RCC 7860 (cell line): ENCODE measurements at regions not wholly inside any gene's neighbourhood (a gene's known extent, or its start where the extent isn't known, plus 50 kb on each side); places are given as distances from the start of the nearest gene placed in this dataset.
"Not testable (repeated sequence)": the region's sequence is repeated elsewhere in the genome, so short reads cannot be mapped to it uniquely, and the experiment has no call there.

Experiments used
- DNase-seq: peaks from one replicate; pipeline ENCODE4 v3.0.0-alpha.2; 2015; ENCODE audit warnings: low spot score
- FAIRE-seq: peaks from 2 replicates; lab custom pipeline; 2012; peaks lifted over from hg19 to GRCh38; lab: Jason Lieb, UNC

DNA sequence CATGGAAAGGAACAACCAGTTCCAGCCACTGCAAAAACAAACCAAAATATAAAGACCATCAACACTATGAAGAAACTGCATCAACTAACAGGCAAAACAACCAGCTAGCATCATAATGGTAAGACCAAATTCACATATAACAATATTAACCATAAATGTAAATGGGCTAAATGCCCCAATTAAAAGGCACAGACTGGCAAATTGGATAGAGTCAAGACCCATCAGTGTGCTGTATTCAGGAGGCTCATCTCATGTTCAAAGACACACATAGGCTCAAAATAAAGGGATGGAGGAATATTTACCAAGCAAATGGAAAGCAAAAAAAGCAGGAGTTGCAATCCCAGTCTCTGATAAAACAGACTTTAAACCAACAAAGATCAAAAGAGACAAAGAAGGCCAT lies 89.7 kb upstream of the SETMAR start:
- not testable (repeated sequence) for FAIRE-seq, DNase-seq

DNA sequence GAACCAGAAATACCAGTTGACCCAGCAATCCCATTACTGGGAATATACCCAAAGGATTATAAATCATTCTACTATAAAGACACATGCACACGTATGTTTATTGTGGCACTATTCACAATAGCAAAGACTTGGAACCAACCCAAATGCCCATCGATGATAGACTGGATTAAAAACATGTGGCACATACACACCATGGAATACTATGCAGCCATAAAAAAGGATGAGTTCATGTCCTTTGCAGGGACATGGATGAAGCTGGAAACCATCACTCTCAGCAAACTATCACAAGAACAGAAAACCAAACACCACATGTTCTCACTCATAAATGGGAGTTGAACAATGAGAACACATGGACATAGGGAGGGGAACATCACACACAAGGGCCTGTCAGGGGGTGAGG lies 86.2 kb upstream of the SETMAR start:
- not testable (repeated sequence) for FAIRE-seq, DNase-seq

DNA sequence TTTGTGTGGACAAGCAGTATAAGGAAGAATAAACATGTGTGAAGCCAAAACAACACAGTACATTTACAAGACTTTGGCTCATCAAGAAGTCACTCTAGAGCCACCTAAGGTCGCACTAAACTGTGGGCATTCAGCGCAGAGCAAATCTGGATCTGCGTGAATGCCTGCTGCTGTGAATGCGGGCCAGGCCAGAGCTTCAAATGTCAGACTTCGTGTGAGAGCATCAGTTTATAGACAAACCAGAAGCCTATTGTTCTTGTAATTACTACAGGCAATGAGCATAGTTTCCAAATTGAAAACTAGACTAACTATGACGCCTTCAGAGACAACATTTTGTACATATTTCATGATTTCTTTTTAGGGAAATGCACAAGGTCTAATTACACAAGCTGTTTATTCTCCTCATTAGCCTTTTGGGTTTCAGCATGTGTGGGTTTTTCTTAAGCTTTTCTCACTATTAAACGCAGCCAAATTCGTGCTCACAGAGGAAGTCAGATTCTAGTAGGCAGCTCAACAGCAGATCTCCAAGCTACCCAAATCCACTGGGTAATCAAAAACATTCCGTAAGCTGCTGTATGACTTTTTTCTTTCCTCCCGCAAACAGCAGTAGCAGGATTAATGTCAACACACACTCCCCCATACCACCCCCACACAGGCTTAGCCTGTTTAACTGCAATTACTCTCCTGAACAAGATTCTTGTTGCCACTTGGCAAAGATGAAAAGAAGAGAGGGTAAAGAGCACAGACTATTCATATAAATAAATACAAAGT lies 84.5 kb upstream of the SETMAR start:
- FAIRE-seq (no peak), DNase-seq (no peak)

DNA sequence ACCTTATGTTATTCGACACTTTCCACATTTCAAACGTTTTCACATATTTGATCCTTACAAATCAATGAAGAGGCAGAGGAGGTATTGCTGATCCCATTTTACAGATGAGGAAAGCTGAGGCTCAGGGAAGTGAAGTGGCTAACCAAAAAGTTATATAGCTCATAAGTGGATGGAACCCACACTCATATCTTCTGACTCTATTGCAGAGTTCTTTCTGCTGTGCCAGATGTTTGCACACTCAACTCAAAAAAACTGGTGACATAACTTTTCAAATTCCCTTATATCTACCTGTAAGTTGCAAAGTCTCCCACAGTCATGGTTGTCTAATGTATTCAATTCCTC lies 84.0 kb upstream of the SETMAR start:
- no peak for FAIRE-seq
- no peak for DNase-seq

DNA sequence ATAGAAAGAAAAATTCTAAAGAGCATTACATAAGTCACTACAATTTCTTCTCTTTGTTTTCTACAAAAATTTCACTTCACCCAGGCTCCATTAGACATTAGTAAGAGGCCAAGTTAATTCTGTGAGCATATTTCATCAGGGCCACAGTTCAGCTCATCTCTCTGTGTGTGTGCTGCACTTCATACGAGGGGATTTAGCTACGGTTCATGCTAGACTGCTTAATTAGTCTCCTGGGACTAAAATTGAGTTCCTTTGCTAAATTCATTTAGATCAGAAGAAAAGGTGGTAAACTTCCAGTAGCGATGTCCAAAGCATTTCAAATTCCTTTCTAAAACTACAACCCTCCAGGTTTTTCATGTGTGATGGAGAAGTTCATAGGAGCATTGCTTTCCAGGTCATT lies 83.1 kb upstream of the SETMAR start:
- DNase-seq: no peak
- FAIRE-seq: no peak

DNA sequence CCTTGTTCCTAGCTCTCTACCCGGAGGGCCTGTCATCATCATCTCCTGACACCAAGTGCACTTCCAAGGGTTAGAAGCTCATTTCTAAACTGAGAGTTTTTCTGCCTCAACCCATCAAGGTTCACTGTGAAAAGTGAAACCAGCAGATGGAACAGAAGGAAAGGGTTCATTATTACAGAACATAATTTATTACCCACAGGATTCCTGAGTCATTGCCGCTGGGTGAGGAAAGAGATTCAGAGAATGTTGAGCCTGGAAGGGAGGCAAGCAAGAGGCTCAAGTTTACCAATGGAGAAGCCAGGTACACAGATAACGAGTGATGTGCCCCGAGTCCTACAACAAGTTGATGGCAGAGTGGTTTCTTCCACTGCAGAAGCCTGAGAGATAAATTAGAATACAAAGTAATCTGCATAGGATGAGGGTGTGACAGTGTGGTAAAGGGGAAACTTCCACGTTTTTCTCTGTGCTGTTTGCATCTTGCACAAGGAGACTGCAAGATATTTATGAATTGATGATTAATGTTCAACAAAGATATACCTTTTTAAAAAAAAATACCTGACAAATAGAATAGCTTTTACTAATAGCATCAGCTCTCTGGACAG lies 80.5 kb upstream of the SETMAR start:
- DNase-seq (no peak), FAIRE-seq (no peak)

DNA sequence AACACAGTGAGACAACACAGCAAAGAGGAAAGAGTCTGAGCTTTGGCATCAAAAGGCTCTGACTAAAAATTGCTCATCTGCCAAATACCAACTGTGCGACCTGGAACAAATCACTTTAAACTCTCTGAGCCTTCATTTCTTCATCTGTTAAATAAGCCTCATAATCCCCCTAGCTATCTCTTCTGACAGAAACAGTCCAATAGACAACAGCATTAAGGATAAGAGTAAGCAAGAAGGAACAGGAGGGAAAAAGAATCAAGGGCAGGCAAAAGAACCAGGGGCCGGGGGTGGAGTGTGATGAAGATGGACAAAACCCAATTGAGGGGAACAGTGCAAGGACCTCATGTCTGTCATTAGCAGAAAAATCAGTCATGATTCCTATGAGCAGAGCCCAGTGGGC lies 79.4 kb upstream of the SETMAR start:
- no peak for DNase-seq
- FAIRE-seq: no peak

DNA sequence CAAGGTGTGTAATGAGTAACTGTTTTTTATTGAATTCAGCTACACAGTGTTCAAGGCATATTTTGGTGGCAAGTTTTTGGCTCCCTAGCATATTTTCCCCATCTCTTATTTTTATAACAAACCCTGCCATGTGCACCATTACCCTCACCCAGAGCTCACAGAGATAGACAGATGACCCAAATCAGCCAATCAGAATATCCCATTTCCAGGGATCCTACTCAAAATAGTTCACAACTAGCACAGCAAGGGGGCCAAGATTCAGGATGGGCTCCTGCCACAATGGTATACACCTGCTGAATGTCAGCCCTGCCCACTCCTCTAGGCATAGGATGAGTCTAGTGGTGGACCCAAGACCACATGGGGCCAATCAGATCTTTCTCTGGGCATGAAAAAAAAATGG lies 78.8 kb upstream of the SETMAR start:
- DNase-seq (no peak), FAIRE-seq (no peak)

DNA sequence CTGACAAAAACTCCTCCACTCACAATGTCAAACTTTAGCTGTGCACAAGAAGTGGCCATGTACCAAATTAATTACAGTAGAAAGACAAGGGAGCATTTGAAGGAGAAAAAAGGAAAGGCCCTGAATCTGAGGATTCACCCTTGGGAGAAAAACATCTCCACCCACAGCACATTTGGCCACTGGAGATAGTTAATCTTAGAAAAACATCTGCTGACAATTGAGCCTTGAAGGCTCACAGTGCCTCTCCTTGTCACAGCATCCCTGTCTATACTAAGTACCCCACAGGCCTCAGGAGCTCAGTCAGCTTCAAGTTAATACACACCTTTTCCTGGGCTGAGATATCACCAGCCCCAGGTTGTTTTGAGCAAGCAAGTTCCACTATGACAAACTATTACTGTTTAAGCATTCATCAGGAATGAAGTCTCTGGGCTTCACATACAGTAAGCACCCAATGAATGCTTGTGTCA lies 78.1 kb upstream of the SETMAR start:
- FAIRE-seq: no peak
- no peak for DNase-seq

DNA sequence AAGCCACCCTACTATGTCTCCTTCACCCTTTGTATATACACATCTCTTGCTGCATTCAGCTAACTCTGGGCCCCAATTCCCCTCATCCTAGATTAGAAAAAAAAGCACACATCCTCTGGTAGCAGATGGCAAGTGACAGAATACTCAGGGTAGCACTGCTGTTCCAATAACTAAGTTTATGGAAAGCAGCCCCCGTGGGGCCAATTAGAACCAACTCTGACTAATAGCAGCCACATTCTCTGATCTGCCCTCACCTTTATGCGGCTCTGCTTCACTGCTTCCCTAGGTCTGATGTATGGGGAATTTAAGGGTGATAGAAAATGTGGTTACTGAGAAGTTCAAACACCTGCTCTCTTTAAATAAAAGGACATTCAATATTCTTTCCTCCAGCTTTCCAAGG lies 74.9 kb upstream of the SETMAR start:
- DNase-seq (no peak), FAIRE-seq (no peak)

DNA sequence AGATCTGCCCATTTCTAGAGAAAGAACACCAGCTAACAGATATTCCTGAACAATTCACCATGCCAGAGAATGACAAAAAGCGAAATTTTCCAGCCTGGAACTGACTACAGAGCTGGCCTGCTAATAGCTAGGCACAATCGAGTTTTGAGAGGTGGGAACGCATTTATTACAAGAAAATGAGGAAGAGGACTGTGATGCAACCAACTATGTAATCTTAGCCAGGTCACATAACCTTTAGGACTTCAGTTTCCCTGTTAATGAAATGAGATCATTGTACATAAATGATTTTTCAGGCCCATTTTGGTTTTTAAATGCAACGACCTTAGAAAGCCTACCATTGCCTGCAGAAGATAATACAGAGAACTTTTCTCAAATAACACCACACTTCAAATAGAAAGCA lies 72.1 kb upstream of the SETMAR start:
- no peak for FAIRE-seq
- no peak for DNase-seq

DNA sequence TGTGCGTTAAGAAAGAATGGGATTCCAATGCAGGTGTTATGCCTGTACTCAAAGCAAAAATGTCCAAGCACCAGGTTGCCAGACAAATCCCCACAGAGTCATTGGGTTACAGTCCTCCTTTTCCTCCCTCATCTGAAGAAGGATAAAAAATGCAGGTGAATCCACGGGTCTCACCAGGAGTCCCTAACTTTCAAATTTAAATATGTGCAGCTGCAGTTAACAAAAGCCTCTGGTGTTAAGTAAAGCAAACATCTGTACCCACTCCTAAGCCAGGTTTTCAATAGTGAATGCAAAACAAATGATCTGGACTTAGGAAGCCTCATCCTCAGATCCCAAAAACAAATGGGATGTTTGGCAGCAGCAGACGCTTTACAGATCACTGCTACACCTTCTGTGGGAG lies 70.4 kb upstream of the SETMAR start:
- FAIRE-seq (no peak), DNase-seq (no peak)

DNA sequence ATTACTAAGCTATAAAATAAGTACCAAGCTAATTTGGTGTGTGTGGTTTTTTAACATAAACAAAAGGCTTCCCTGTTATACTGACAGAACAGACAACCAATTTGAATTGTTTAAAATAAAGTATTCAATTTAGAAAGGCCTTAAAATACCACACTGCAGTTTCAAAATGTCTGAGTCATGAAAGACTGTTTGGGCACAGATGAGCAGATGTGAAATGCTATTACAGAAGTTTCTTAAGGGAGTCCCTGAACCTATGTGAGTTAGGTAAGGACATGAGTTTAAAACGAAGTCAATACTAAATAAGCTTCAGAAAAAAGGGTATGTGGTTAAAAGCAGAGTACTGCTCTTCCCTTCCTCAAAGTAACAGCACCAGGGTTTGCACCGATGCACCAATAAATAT lies 69.7 kb upstream of the SETMAR start:
- FAIRE-seq (no peak), DNase-seq (no peak)

DNA sequence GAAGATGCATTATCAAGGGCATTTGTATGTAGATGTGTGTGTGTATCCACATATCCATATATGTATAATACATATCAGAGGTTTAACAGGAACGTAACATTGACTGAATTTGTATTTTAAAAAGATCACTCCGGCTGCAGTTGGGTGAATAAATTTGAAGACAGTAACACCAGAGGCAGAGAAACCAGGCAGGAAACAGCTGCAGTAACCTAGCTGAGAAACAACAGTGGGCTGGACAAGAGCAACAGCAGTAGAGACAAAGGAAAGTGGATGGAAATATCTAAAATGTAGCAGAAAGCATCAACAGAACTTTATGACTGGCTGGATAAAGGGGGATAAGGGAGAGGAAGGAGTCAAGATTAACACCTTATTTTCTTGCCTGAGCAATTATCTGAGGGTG lies 68.3 kb upstream of the SETMAR start:
- DNase-seq: no peak
- FAIRE-seq: no peak

DNA sequence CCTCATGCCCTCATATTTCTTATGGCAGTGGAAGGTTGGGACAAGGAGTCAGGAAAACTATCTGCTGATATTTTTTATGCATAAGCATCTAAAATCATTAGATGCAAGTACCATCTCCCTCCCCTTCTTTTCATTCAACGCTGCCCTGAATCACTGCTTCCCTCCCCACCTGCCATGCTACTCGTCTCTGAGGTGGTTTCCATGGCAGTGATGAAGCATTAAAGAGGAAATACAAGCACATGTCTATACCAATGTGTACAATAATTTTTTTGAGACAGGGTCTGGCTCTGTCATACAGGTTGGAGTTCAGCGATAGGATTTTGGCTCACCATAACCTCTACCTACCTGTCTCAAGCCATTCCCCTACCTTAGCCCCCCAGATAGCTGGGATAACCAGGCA lies 67.5 kb upstream of the SETMAR start:
- no peak for DNase-seq
- no peak for FAIRE-seq

DNA sequence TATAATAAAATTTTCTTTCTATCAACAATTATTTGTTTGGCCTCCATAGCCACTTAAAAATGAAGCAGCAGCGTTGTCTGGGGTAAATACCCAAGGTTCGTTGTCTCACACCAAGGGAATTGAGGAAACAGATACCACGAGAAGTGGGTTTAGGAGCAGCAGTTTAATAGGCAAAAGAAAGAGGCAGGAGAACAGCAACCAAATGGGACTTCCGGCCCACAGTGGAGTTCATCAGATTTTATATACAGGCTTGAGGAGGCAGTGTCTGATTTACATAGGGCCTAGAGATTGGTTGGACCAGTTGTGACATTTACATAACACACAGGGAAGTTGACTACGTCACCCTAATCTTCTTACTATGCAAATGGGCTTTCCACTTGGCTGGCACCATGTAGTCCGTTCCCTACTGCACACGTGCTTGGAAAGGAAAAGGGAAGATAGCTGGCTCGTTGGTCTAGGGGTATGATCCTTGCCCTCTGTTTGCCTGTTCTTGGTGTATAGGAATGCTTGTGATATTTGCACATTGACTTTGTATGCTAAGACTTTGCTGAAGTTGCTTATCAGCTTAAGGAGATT lies 61.5 kb upstream of the SETMAR start:
- FAIRE-seq (no peak), DNase-seq (no peak)

DNA sequence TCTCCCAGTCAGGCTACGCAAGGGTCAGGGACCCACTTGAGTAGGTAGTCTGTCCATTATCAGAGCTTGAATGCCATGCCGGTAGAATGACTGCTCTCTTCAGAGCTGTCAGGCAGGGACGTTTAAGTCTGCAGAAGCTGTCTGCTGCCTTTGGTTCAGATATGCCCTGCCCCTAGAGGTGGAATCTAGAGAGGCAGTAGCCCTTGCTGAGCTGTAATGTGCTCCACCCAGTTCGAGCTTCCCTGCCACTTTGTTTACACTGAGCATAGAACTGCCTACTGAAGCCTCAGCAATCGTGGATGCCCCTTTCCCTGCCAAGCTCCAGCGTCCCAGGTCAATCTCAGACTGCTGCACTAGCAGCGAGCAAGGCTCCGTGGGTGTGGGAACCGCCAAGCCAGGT lies 57.5 kb upstream of the SETMAR start:
- DNase-seq (no peak), FAIRE-seq (no peak)

DNA sequence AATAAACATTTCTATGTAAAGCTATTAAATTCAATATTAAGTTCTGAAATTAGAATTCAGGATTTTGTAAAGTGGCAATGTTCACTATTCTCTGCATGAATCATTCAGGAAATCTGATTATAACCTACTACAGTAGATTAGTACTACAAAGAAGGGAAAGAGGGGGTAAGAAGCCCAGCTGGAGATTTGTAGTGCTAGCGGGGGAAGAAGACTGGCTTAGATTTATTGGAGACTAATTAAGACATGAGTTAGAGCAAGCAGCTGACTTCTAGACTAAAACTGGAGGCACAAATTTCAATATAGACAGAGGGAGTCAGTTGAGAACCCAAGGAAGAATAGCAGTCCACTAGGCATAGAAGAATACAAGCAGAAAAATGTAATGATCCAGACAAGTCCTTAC lies 55.8 kb upstream of the SETMAR start:
- FAIRE-seq (no peak), DNase-seq (no peak)

DNA sequence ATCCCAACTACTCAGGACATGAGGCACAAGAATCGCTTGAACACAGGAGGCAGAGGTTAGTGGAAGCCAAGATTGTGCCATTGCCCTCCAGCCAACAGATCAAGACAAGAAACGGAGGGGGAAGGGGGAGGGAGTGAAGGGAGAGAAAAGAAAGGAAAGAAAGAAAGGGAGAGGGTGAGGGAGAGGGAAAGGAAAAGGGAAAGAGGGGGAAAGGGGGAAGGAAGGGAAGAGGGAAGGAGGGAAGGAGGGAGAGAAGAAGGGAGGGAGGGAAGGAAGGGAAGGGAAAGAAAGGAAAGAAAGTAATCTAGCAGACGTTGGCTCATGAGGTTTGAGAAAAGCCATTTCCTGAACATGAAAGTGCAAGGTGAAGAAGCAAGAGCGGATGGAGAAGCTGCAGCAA lies 53.1 kb upstream of the SETMAR start:
- FAIRE-seq: no peak
- no peak for DNase-seq

DNA sequence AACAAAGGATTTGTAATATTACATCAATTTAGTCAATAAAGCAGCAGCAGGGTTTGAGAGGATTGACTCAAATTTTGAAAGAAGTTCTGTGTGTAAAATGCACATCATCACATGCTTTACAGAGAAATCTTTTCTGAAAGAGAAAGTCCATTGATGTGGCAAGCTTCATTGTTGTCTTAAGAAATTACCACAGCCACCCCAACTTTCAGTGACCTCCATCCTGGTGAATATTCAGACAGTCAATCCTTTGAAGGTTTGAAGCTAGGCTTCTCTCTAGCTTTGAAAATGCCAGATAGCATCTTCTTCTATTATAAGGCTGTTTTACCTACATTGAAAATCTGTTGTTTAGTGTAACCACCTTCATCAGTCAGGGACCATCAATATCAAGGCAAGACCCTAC lies 51.8 kb upstream of the SETMAR start:
- FAIRE-seq: no peak
- DNase-seq: no peak

DNA sequence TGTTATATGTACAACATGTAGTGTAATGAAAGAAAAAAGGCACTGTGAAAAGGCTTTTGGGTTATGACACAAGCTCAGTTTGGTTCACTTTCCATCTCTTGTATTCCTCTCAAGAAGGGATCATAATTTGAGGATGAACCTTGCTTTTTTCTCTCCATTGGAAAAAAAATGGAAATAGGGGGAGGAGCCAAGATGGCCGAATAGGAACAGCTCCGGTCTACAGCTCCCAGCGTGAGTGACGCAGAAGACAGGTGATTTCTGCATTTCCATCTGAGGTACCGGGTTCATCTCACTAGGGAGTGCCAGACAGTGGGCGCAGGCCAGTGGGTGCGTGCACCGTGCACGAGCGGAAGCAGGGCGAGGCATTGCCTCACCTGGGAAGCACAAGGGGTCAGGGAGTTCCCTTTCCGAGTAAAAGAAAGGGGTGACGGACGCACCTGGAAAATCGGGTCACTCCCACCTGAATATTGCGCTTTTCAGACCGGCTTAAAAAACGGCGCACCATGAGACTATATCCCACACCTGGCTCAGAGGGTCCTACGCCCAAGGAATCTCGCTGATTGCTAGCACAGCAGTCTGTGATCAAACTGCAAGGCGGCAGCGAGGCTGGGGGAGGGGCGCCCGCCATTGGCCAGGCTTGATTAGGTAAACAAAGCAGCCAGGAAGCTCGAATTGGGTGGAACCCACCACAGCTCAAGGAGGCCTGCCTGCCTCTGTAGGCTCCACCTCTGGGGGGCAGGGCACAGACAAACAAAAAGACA lies 49.9 kb upstream of the SETMAR start:
- FAIRE-seq, DNase-seq: not testable (repeated sequence)
